GM18951 (cell line): ENCODE measurements at regions not wholly inside any gene's neighbourhood (a gene's known extent, or its start where the extent isn't known, plus 50 kb on each side); places are given as distances from the start of the nearest gene placed in this dataset.

Source experiments
- POLR2A ChIP-seq: IDR thresholded peaks from 4 replicates; pipeline ENCODE4 v1.6.1; 2011; ENCODE audit warnings: mild to moderate bottlenecking; ENCODE audit not compliant: insufficient read length, insufficient read depth; ENCODE audit errors: extremely low read depth
- in situ Hi-C: fragments of 300-500 bp; cut with MboI; formaldehyde crosslinking; loops from one replicate; pipeline ENCODE4 v1.12.0; 2022; ENCODE audit warnings: low sequenced_read_pairs, mixed read lengths, inconsistent platforms; ENCODE audit not compliant: unreplicated experiment

DNA sequence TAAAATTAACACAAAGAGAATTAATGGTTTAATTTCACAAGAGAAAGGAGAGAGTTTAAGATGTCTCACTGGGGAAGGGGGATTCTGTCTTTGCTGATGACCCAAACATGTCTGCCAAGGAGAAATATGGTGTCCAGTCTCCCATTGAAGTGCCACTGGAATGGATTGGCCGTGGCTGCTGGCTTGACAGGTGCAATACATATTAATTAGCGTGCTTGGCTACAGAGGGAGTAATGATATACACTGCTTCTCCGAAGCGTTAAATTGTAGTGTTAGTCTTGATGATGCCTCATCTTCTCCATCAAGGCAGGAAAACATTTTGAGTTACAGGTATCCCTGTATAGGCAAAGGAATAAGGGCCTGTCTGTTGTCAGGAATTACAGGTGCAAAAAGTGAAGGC is 393.4 kb upstream of the TMPO start:
- in situ Hi-C loops: no loop called here
- TF ChIP-seq POLR2A: no peak

DNA sequence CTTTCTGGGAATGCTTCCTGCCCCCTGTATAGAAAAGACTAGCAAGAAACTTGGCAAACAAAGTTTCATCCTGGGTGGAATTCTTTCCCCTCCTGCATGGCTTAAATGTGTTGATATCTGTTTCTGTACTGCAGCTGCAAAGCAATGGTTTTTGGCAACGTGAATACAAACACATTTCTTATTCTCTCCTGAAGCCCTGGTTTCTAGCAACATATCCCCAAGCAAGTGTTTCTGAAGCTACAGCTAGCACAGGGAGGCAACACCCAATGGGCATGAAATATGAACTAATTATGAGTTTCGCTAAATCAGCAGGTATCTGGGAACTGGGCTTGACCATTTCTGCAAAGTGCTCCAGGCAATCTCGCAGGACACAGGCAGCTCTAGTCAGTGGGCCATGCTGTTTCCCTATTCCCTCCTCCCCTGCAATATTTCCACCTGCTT is 392.3 kb upstream of the TMPO start:
- no peak for TF ChIP-seq POLR2A
- in situ Hi-C loops: no loop called here

GRCh38 chr12:98126637-98127335 is 388.6 kb upstream of the TMPO start:
- in situ Hi-C loops: no loop called here
- TF ChIP-seq POLR2A: no peak

GRCh38 chr12:98127336-98127679 is 388.1 kb upstream of the TMPO start:
- TF ChIP-seq POLR2A: no peak
- in situ Hi-C loops: no loop called here

- in situ Hi-C loops: no loop called here
- TF ChIP-seq POLR2A: no peak
Measured at GRCh38 chr12:98127854-98128253, 387.5 kb upstream of the TMPO start.

DNA sequence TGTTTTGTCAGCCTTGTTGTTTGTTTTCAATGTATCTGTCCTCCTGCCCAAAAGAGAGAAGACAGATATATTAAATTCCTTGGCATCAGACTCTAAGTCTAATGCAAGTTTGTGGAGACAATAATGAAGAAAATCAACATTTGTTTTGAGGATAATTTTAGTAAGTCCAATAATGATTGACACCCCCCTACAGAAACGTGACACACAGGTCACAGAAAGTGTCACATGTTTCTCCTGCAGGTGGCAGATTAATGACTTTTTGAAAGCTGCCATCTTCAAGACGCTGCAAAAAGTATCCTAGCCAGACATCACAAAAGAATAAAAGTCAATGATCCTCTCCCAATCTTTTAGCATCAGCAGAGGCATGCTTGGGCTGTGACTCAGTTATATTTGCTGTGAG is 378.8 kb upstream of the TMPO start:
- in situ Hi-C loops: no loop called here

DNA sequence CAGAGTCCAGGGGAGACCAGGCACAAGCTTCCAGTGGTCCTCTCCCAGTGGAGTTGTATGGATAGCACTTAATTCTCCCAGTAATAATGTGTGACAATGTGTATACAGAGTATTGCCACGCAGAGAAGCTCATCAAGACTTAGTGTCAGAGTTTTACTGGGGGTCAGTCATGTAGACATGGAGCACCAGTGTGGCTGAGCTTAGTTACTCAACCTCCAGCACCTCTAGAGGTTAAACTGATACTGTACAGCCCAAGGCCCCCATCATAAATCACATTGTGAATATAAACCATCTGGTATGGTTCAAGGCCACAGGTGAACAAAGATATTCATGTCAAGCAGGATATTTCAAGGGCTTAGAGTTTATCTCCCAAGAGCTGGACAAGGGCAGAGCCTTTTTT is 378.1 kb upstream of the TMPO start:
- no peak for TF ChIP-seq POLR2A
- in situ Hi-C loops: no loop called here

More for the DNA sequence above, 378.8 kb upstream of the TMPO start:
- no peak for TF ChIP-seq POLR2A

- no peak for TF ChIP-seq POLR2A
Measured at GRCh38 chr12:98144953-98145352, 370.4 kb upstream of the TMPO start.

GRCh38 chr12:98146043-98146442 is 369.3 kb upstream of the TMPO start:
- in situ Hi-C loops: no loop called here
- no peak for TF ChIP-seq POLR2A

More at GRCh38 chr12:98144953-98145352, 370.4 kb upstream of the TMPO start:
- in situ Hi-C loops: no loop called here

DNA sequence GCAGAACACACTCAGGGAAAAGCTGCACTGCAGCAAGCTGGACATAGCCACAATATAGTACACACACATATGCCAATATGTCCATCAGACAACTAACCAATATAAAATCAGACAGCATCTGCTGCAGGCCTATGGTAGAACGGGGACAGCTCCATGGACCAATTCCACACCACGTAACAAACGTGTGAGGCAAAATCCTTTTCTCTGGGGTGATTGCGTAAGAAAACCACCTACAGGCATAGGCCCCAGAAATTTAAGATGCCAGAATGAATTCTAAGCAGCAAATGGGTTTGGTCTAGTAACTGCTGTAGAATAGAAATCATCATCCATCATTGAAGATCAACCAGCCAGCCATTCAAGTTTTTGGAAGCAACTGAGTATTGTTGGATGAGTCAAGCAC is 368.9 kb upstream of the TMPO start:
- in situ Hi-C loops: no loop called here
- TF ChIP-seq POLR2A: no peak

DNA sequence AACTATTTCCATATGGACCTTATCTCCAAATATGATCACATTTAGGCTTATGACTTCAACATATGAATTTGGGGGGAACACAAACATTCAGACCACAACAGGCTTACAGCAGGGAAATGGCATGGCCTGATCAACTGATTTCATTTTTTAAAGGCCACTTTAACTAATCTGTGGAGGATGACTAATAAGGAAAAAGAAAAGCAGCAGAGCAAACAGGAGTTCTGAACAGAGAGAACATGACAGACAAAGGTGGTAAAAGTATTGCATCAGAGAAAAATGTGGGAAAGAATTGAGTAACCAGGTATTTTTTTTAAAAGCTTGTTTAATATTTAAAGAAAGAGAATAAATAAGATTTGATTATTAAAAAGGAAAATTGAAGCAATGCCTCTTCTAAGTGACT is 366.1 kb upstream of the TMPO start:
- in situ Hi-C loops: no loop called here
- TF ChIP-seq POLR2A: no peak

DNA sequence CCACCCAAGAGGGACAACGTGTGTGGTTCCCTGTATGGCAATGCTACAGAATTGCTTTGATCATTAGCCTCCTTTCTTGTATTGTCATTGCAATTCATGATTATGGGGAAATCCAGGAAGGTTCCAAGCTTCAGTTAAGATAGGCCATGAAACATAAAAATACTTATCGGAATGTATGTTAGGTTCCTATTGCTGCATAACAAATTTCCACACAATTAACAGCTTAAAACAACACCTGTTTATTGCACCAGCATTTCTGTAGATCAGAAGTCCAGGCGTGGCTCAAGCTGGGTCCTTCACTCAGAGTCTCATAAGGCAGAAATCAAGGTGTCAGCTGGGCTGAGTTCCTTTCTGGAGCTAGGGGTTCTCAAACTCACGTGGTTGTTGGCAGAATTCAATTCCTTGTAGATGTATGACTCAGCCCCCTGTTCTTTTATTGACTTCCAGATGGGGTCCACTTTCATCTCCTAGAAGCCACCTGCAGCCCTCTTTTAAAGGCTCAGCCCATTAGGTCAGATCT is 365.6 kb upstream of the TMPO start:
- TF ChIP-seq POLR2A: no peak
- in situ Hi-C loops: no loop called here

DNA sequence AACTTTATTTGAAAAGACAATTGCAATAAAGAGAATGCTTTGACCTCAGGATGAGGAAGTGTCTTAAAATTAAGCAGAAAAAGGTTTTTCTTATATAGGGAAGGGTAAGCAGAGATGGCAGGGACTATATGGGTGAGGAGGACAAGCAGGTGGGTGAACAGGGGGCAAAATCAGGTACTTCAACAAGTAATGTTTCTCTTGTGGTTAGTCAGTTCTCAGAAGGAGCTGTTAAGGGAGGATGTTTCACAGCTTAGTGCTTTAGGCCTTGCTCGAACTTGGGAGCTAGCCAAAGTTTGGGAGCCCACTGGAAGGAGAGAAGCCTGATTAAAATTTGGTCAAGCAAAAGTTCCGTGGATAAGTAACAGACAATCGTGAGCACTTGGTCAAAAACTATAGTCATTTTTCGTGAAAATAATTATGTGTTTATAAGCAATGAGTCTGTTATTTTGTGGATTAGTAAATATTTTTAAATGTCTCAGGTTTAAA is 364.2 kb upstream of the TMPO start:
- TF ChIP-seq POLR2A: no peak
- in situ Hi-C loops: no loop called here

DNA sequence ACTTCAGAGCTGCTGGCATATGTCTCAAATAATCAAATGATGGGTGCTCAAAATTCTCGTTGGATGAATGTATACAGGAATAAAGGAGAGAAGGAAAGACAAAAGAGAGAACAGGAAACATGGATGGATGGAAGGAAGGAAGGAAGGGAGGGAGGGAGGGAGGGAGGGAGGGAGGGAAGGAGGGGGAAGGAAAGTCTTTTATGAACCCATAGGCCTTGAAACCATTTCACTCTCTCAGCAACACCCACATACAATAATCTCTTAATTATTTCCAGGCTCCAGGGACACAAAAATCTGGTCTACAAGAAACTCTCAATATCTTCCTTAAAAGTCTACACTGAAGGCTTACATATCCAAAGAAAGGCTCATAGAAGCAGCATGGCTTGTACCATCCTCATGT is 363.4 kb upstream of the TMPO start:
- in situ Hi-C loops: no loop called here
- no peak for TF ChIP-seq POLR2A
